WTC11 (cell line): ENCODE measurements at regions not wholly inside any gene's neighbourhood (a gene's known extent, or its start where the extent isn't known, plus 50 kb on each side); places are given as distances from the start of the nearest gene placed in this dataset.

Experiments
- AR ChIP-seq: fragments of 250-450 bp; sonication (Bioruptor Pico); IDR thresholded peaks from 2 replicates; pipeline ENCODE4 v1.9.0; 2021; ENCODE audit warnings: mild to moderate bottlenecking
- ATF2 ChIP-seq: sonication (generic); formaldehyde crosslinking; IDR thresholded peaks from 2 replicates; pipeline ENCODE4 v1.8.1; 2022; ENCODE audit warnings: low read depth, missing genetic modification reagents, borderline replicate concordance
- ATF3 ChIP-seq: sonication (generic); formaldehyde crosslinking; conservative IDR thresholded peaks from 2 replicates; pipeline ENCODE4 v1.8.1; 2022; ENCODE audit warnings: mild to moderate bottlenecking, missing genetic modification reagents
- CTCF ChIP-seq: fragments of 200-600 bp; IDR thresholded peaks from 2 replicates; pipeline ENCODE4 v1.8.0; 2022; ENCODE audit warnings: antibody characterized with exemption
- E2F4 ChIP-seq: sonication (generic); formaldehyde crosslinking; IDR thresholded peaks from 2 replicates; pipeline ENCODE4 v1.8.1; 2022; ENCODE audit warnings: low read depth, mild to moderate bottlenecking, moderate library complexity, missing genetic modification reagents, borderline replicate concordance
- FOXJ3 ChIP-seq: sonication (generic); formaldehyde crosslinking; IDR thresholded peaks from 2 replicates; pipeline ENCODE4 v1.9.0; 2021; ENCODE audit warnings: missing genetic modification reagents, mild to moderate bottlenecking, borderline replicate concordance
- JUN ChIP-seq: sonication (generic); formaldehyde crosslinking; IDR thresholded peaks from 2 replicates; pipeline ENCODE4 v1.8.0; 2023; ENCODE audit warnings: mild to moderate bottlenecking, missing genetic modification reagents
- PRDM15 ChIP-seq: sonication (generic); formaldehyde crosslinking; IDR thresholded peaks from 2 replicates; pipeline ENCODE4 v1.8.0; 2022; ENCODE audit warnings: missing genetic modification reagents
- RORB ChIP-seq: fragments of 250-450 bp; sonication (Bioruptor Pico); IDR thresholded peaks from 2 replicates; pipeline ENCODE4 v1.9.0; 2021; ENCODE audit warnings: mild to moderate bottlenecking
- SMAD3 ChIP-seq: sonication (generic); formaldehyde crosslinking; IDR thresholded peaks from 2 replicates; pipeline ENCODE4 v1.8.0; 2022; ENCODE audit warnings: missing genetic modification reagents, mild to moderate bottlenecking, borderline replicate concordance
- TEAD4 ChIP-seq: sonication (generic); formaldehyde crosslinking; IDR thresholded peaks from 2 replicates; pipeline ENCODE4 v1.8.0; 2022; ENCODE audit warnings: mild to moderate bottlenecking, missing genetic modification reagents
- ZNF121 ChIP-seq: sonication (generic); formaldehyde crosslinking; IDR thresholded peaks from 2 replicates; pipeline ENCODE4 v1.8.0; 2023; ENCODE audit warnings: missing genetic modification reagents
- ZNF138 ChIP-seq: sonication (generic); formaldehyde crosslinking; conservative IDR thresholded peaks from 2 replicates; pipeline ENCODE4 v1.8.1; 2022; ENCODE audit warnings: mild to moderate bottlenecking, moderate library complexity, missing genetic modification reagents

- TF ChIP-seq CTCF (no peak), TEAD4 (CRISPR knock-in tag) (no peak), E2F4 (CRISPR knock-in tag) (no peak), ZNF121 (CRISPR knock-in tag) (no peak), SMAD3 (no peak), ATF2 (CRISPR knock-in tag) (no peak), AR (CRISPR knock-in tag) (no peak), FOXJ3 (CRISPR knock-in tag) (no peak), JUN (CRISPR knock-in tag) (no peak), RORB (no peak), PRDM15 (no peak), ATF3 (CRISPR knock-in tag) (no peak), ZNF138 (CRISPR knock-in tag) (no peak)
Measured at GRCh38 chr2:42904576-42904876, 112.1 kb upstream of the HAAO start.
